ENCODE measurements at regions not wholly inside any gene's neighbourhood (a gene's known extent, or its start where the extent isn't known, plus 50 kb on each side); places are given as distances from the start of the nearest gene placed in this dataset.
"Not testable (repeated sequence)": the region's sequence is repeated elsewhere in the genome, so short reads cannot be mapped to it uniquely, and the experiment has no call there.

DNA sequence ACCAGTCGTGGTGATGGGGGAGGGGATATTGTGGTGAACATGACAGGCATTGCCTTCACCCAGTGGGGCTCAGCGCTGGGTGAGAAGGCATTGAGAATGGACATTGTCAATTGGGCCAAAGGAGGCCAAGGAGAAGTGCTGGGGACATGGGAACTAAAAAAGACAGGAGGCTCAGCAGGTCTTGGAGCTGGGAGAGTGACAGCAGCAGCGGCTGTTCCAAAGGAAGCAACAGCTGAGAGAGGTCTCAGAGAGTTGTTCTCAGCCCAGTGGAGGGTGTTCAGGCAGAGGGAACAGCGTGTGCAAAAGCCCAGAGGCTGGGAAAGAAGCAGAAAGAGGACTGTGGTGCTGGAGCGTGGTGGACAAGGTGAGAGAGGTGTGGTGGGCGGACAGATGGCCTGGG, 56.6 kb upstream of the ASNS start:
- H4K8ac ChIP-seq (ENCODE audit: extremely low read depth, insufficient read depth, low read length); H4K91ac ChIP-seq (replicated peaks; ENCODE audit: insufficient read length, low read length); H3K23me2 ChIP-seq (ENCODE audit: low read depth, low read length); H3K4me2 ChIP-seq (ENCODE audit: insufficient read depth in 1 of 2, low read depth in 2 of 2, low read length in 2 of 2); H3K27ac ChIP-seq (ENCODE audit: low read depth, low read length); H3K79me1 ChIP-seq (ENCODE audit: low read depth, low read length); H3K56ac ChIP-seq (replicated peaks; ENCODE audit: insufficient read length, low read depth, low read length); H2AFZ ChIP-seq (ENCODE audit: low read length); H3K4me3 ChIP-seq (ENCODE audit: extremely low read depth in 1 of 4, insufficient read depth in 2 of 4, low read depth in 3 of 4, low read length in 4 of 4); H2BK15ac ChIP-seq (ENCODE audit: low read length); H3K9me3 ChIP-seq (ENCODE audit: insufficient read depth in 2 of 2, low read depth in 1 of 2, low read length in 1 of 2); H3K27me3 ChIP-seq (replicated peaks in 1 of 4; ENCODE audit: control insufficient read depth in 3 of 4, extremely low read depth in 1 of 4, insufficient read depth in 3 of 4, low read length in 3 of 4); H3K79me2 ChIP-seq (ENCODE audit: control insufficient read depth in 1 of 2, insufficient read depth in 2 of 2, low read length in 2 of 2); FAIRE-seq; H2AK5ac ChIP-seq (ENCODE audit: low read depth, low read length); H2BK20ac ChIP-seq (ENCODE audit: low read length); H4K20me1 ChIP-seq (replicated peaks in 1 of 2; ENCODE audit: control insufficient read depth in 1 of 2, insufficient read depth in 2 of 2, low read length in 2 of 2); H3K18ac ChIP-seq (ENCODE audit: extremely low read depth, low read length); H2BK5ac ChIP-seq (ENCODE audit: low read depth, low read length); H3K23ac ChIP-seq (ENCODE audit: insufficient read length); DNase-seq (ENCODE audit: low read depth in 1 of 2, low spot score in 2 of 2); H3K4me1 ChIP-seq (replicated peaks in 1 of 4; ENCODE audit: control insufficient read depth in 3 of 4, insufficient read depth in 4 of 4, low read length in 3 of 4); H4K5ac ChIP-seq (ENCODE audit: insufficient read length, low read depth, low read length); CTCF ChIA-PET (ENCODE audit: partially characterized antibody); H2BK12ac ChIP-seq (ENCODE audit: low read depth, low read length); H3K36me3 ChIP-seq (ENCODE audit: control insufficient read depth in 2 of 4, insufficient read depth in 4 of 4, low read length in 3 of 4); H2BK120ac ChIP-seq (replicated peaks; ENCODE audit: low read depth, low read length); H3K9ac ChIP-seq (replicated peaks in 1 of 4; ENCODE audit: extremely low read depth in 1 of 4, low read depth in 3 of 4, low read length in 3 of 4); H3K14ac ChIP-seq (ENCODE audit: insufficient read length); H3K4ac ChIP-seq (replicated peaks; ENCODE audit: insufficient read length, low read depth, low read length): not testable (repeated sequence)
- POLR2A ChIA-PET (ENCODE audit: partially characterized antibody): interaction anchor here (1.7 kb wide), 1 partner anchor 57 kb away, joined by 11 read pairs; the partner anchor contains the start of gene ASNS
- 77% methylated on average over 5 of the region's 6 CpGs; no CpG with 5 or more reads in 1 of the 2 experiments for WGBS, 2 experiments (ENCODE audit: extremely low coverage in 1 of 2, insufficient coverage in 1 of 2, insufficient read length in 1 of 2, insufficient replicate concordance in 2 of 2, low coverage in 1 of 2, low lambda C conversion rate in 2 of 2, missing lambda C conversion rate in 1 of 2)
